BJ (cell line): ENCODE measurements at regions not wholly inside any gene's neighbourhood (a gene's known extent, or its start where the extent isn't known, plus 50 kb on each side); places are given as distances from the start of the nearest gene placed in this dataset.

ENCODE experiments used
- CTCF ChIA-PET: fragments of 350-600 bp; formaldehyde crosslinking; extraction: SDS; loops from one replicate; lab custom pipeline; 2021; ENCODE audit warnings: antibody characterized with exemption, inconsistent platforms; lab: Yijun Ruan, JAX
- POLR2A ChIA-PET: fragments of 300-600 bp; sonication (Branson Sonifier 250); formaldehyde crosslinking; extraction: SDS; loops from one replicate; lab custom pipeline; 2021; ENCODE audit warnings: antibody characterized with exemption; lab: Charles Lee
- DNase-seq: peaks from one replicate; pipeline ENCODE4 v3.0.0-alpha.2; 2011; ENCODE audit warnings: low read depth
- H3K27me3 ChIP-seq: 2 replicates; pipeline ENCODE4 v1.6.0; 2011; ENCODE audit warnings: low read length; ENCODE audit not compliant: control insufficient read depth, insufficient read depth
- H3K36me3 ChIP-seq: 2 replicates; pipeline ENCODE4 v1.5.1; 2011; ENCODE audit warnings: low read length; ENCODE audit not compliant: control insufficient read depth, insufficient read depth
- H3K4me3 ChIP-seq: 2 replicates; pipeline ENCODE4 v1.5.1; 2011; ENCODE audit warnings: low read depth, mild to moderate bottlenecking, control low read depth, low read length
- TF ChIP-seq, protein P1 (sequence below): IDR thresholded peaks from 2 replicates; pipeline ENCODE4 v1.5.1; 2011; ENCODE audit warnings: low read depth, mild to moderate bottlenecking, control low read depth, inconsistent platforms, low read length, moderate library complexity; ENCODE audit not compliant: insufficient read depth

DNA sequence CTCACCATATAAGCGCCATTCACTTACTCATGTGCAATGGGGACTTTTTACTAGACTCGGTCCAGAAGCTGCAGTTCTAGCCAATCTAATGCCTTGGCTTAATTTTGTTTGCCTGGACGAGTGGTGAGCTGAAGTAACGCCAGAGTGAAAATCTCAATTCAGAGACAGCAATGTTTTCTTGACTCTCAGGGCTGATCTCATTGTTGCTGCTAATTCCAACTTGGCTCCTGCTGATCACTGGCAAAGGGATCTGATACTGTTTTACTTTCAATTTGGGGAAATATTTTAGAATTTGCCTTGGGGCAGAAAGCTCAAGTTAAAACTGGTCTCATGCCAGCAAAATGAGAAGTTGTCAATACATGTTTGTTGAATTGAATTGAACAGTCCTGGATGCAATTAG is 906.6 kb upstream of the CDH2 start:
- TF ChIP-seq, protein P1, sequence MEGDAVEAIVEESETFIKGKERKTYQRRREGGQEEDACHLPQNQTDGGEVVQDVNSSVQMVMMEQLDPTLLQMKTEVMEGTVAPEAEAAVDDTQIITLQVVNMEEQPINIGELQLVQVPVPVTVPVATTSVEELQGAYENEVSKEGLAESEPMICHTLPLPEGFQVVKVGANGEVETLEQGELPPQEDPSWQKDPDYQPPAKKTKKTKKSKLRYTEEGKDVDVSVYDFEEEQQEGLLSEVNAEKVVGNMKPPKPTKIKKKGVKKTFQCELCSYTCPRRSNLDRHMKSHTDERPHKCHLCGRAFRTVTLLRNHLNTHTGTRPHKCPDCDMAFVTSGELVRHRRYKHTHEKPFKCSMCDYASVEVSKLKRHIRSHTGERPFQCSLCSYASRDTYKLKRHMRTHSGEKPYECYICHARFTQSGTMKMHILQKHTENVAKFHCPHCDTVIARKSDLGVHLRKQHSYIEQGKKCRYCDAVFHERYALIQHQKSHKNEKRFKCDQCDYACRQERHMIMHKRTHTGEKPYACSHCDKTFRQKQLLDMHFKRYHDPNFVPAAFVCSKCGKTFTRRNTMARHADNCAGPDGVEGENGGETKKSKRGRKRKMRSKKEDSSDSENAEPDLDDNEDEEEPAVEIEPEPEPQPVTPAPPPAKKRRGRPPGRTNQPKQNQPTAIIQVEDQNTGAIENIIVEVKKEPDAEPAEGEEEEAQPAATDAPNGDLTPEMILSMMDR, result no peak
- Histone ChIP-seq H3K36me3 (no peaks in the 10 kb centered on the region), H3K27me3 (no peaks in the 10 kb centered on the region), H3K4me3 (no peak overlapping the region)
- POLR2A ChIA-PET, result no interaction called here
- no peak for DNase-seq
- CTCF ChIA-PET, result no interaction called here

DNA sequence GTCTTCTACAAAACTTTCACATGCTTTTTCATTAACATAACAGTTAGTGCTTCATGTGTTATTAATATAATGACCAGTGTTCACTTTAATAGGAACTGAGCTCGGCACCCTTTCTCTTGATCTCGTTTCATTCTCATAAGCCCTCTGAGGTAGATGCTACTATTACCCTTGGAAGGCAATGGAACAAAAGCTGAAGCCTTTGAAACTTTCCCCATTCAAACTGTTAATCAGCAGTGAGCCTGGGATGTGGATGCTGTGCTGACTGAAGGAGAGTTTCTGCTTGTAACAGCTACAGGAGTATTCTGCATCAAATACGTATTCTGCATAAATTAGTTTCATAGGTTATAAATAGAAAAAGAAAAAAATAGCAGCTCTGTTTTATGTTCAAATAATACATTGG is 904.0 kb upstream of the CDH2 start:
- no peak for DNase-seq
- ChIA-PET POLR2A (no interaction called here), CTCF (no interaction called here)
- Histone ChIP-seq H3K36me3 (no peaks in the 10 kb centered on the region), H3K4me3 (no peak overlapping the region), H3K27me3 (no peaks in the 10 kb centered on the region)
- TF ChIP-seq, protein P1, result no peak

DNA sequence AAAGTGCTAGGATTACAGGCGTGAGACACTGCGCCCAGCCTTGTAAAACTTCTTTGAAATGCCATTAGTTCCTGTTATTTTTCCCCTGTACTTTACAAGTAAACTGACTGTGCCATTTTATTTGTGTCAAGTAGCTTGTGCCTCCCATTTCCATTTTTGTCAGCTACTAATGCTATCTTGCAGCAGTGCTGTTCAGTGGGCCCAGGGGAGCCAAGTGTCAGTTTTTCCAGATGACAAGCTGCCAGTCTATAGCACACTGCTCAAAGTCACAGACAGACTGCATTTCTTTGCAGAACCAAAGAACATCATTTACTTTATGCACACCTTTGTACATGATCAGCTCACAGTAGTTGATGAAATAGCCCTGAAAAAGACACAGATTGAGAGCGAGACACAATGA is 901.3 kb upstream of the CDH2 start:
- TF ChIP-seq, protein P1, result no peak
- no peaks in the 10 kb centered on the region for H3K27me3 ChIP-seq
- H3K36me3 ChIP-seq, result no peaks in the 10 kb centered on the region
- CTCF ChIA-PET, result no interaction called here
- DNase-seq, result no peak
- no peak overlapping the region for H3K4me3 ChIP-seq
- POLR2A ChIA-PET, result no interaction called here

DNA sequence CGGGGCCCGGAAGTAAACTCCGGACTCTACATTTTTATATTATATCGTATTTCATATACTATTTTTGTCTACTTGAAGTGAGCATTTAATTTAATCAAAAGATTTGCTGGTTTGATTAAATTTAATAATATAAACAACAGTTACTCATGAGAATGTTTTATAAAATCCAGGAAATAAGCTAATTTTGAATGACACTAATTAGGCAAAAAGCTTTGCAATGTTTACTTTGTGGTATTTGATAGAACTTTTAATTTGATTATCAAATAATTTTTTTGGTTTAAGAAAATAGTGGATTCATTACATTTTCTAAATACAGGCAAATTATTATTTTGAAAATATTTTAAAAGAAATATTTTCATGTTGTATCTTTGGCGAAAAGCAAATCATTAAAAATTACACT is 900.4 kb upstream of the CDH2 start:
- Histone ChIP-seq H3K27me3 (no peaks in the 10 kb centered on the region), H3K4me3 (no peak overlapping the region), H3K36me3 (no peaks in the 10 kb centered on the region)
- CTCF ChIA-PET, result no interaction called here
- POLR2A ChIA-PET, result no interaction called here
- DNase-seq, result no peak
- TF ChIP-seq, protein P1, result no peak

DNA sequence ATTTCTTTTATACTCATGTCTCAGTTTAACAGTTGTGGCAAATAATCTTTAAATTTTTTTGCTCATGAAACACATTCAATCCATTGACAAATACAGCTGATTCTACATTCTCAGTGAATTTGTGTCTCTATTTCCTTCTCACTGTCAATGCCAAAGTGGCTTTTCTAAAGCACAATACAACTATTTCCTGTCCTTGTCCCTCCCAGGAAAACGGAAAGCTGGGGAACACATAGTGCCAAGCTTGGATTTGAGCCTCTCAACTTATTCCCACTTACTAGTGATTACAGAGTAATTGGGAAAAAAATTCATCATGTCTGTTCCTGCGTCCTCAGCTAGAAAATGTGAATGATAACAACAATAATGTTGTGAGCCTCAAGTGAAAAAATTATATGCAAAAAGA is 899.7 kb upstream of the CDH2 start:
- H3K36me3 ChIP-seq, result no peaks in the 10 kb centered on the region
- no peak overlapping the region for H3K4me3 ChIP-seq
- CTCF ChIA-PET, result no interaction called here
- no peak for DNase-seq
- POLR2A ChIA-PET, result no interaction called here
- TF ChIP-seq, protein P1, result no peak
- no peaks in the 10 kb centered on the region for H3K27me3 ChIP-seq
